NCI-H2196 (cell line): ENCODE measurements at regions not wholly inside any gene's neighbourhood (a gene's known extent, or its start where the extent isn't known, plus 50 kb on each side); places are given as distances from the start of the nearest gene placed in this dataset.

ENCODE experiments used
- DNase-seq: peaks from one replicate; lab custom pipeline; 2025; ENCODE audit not compliant: unreplicated experiment; lab: John Stamatoyannopoulos, UW

- DNase-seq, result no peak
These were observed 55.3 kb upstream of the POM121L12 start for GRCh38 chr7:52980129-52980528.

GRCh38 chr7:52973126-52973525 is 62.3 kb upstream of the POM121L12 start:
- no peak for DNase-seq

- DNase-seq, result no peak
These were observed 72.9 kb upstream of the POM121L12 start for GRCh38 chr7:52962402-52963076.

- no peak for DNase-seq
These were observed 74.3 kb upstream of the POM121L12 start for GRCh38 chr7:52961084-52961483.

- no peak for DNase-seq
These were observed 75.4 kb upstream of the POM121L12 start for GRCh38 chr7:52959878-52960660.

- DNase-seq, result no peak
These were observed 76.1 kb upstream of the POM121L12 start for GRCh38 chr7:52959336-52959735.

GRCh38 chr7:52958621-52959140 is 76.8 kb upstream of the POM121L12 start:
- DNase-seq, result no peak

- no peak for DNase-seq
These were observed 79.0 kb upstream of the POM121L12 start for GRCh38 chr7:52956379-52956915.

GRCh38 chr7:52955522-52955921 is 79.9 kb upstream of the POM121L12 start:
- DNase-seq, result no peak

- DNase-seq, result no peak
These were observed 90.5 kb upstream of the POM121L12 start for GRCh38 chr7:52944921-52945320.

GRCh38 chr7:52940481-52940880 is 95.0 kb upstream of the POM121L12 start:
- DNase-seq, result no peak

GRCh38 chr7:52938455-52939133 is 96.8 kb upstream of the POM121L12 start:
- DNase-seq, result no peak

- no peak for DNase-seq
These were observed 98.7 kb upstream of the POM121L12 start for GRCh38 chr7:52936750-52937149.

GRCh38 chr7:52928591-52928990 is 106.8 kb upstream of the POM121L12 start:
- no peak for DNase-seq

- DNase-seq, result no peak
These were observed 110.1 kb upstream of the POM121L12 start for GRCh38 chr7:52925332-52925731.

- no peak for DNase-seq
These were observed 114.5 kb upstream of the POM121L12 start for GRCh38 chr7:52920977-52921376.

- no peak for DNase-seq
These were observed 117.4 kb upstream of the POM121L12 start for GRCh38 chr7:52917982-52918578.

- DNase-seq, result no peak
These were observed 123.6 kb upstream of the POM121L12 start for GRCh38 chr7:52911795-52912194.

GRCh38 chr7:52911326-52911725 is 124.1 kb upstream of the POM121L12 start:
- DNase-seq, result no peak

- DNase-seq, result no peak
These were observed 125.5 kb upstream of the POM121L12 start for GRCh38 chr7:52909935-52910334.

GRCh38 chr7:52909131-52909530 is 126.3 kb upstream of the POM121L12 start:
- no peak for DNase-seq
